ENCODE measurements at regions not wholly inside any gene's neighbourhood (a gene's known extent, or its start where the extent isn't known, plus 50 kb on each side); places are given as distances from the start of the nearest gene placed in this dataset.
A peak's percentile ranks its signal among the peaks of the same experiment; 100 is the strongest.

DNA sequence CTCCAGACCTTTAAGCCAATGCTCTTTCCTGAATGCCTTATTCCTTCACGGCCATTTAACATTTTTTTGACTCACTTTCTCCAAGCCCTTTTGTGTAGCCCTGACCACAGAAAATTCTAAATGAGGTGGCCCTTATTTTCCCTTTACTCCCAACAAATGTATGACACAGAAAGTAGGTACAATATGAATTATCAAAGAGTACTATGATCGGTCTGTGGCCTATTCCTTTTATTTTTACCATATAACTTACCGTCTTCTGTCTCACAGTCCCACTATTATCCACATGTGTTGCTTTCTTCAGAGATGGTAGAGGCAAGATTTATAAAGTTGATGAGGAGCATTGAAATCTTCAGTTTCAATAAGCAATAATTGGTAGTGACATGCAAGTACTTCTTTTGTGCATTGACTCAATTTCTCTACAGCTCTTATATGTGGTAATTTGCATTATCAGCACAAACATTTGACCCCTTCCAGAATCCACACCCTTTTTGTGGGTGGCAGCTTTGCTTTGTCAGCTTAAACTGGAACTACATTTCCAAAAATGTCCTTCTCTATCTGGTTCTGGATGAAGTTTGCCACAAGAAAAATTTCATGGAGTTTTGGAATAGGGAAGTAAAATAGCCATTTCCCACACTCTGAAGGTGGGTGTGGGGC, 143.8 kb upstream of the GADL1 start:
- TF ChIP-seq, protein P1, sequence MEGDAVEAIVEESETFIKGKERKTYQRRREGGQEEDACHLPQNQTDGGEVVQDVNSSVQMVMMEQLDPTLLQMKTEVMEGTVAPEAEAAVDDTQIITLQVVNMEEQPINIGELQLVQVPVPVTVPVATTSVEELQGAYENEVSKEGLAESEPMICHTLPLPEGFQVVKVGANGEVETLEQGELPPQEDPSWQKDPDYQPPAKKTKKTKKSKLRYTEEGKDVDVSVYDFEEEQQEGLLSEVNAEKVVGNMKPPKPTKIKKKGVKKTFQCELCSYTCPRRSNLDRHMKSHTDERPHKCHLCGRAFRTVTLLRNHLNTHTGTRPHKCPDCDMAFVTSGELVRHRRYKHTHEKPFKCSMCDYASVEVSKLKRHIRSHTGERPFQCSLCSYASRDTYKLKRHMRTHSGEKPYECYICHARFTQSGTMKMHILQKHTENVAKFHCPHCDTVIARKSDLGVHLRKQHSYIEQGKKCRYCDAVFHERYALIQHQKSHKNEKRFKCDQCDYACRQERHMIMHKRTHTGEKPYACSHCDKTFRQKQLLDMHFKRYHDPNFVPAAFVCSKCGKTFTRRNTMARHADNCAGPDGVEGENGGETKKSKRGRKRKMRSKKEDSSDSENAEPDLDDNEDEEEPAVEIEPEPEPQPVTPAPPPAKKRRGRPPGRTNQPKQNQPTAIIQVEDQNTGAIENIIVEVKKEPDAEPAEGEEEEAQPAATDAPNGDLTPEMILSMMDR (IDR thresholded peaks at IDR 0.05; ENCODE audit: low read depth, low read length, missing control alignments), result no peak
- no peak overlapping the region for H3K4me3 ChIP-seq (ENCODE audit: low read depth, low read length)
- DNase-seq (ENCODE audit: low read depth), result no peak
- in situ Hi-C loops (cut with HindIII; ENCODE audit: low sequenced_read_pairs), result no loop called here

DNA sequence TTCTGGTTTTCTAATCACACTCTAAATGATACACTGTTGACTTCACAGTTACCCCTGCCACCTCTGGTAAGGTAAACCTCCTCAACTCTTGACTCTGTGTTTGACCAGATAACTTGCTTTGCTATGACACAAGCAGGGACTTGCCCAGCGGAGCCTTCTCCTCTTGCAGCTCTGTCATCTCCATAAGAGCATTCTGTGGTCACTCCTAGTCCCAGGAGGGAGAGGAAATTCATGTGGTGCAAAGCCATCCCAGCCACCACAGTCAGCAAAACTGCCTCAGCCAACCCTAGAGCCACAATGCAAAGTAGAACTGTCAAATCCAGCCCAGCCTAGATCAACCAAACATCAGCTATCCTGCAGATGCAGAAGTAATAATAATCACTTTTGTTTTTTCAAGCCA, 144.7 kb upstream of the GADL1 start:
- DNase-seq (ENCODE audit: low read depth), result no peak
- in situ Hi-C loops (cut with HindIII; ENCODE audit: low sequenced_read_pairs), result no loop called here
- H3K4me3 ChIP-seq (ENCODE audit: low read depth, low read length), result no peak overlapping the region
- TF ChIP-seq, protein P1 (IDR thresholded peaks at IDR 0.05; ENCODE audit: low read depth, low read length, missing control alignments), result no peak

DNA sequence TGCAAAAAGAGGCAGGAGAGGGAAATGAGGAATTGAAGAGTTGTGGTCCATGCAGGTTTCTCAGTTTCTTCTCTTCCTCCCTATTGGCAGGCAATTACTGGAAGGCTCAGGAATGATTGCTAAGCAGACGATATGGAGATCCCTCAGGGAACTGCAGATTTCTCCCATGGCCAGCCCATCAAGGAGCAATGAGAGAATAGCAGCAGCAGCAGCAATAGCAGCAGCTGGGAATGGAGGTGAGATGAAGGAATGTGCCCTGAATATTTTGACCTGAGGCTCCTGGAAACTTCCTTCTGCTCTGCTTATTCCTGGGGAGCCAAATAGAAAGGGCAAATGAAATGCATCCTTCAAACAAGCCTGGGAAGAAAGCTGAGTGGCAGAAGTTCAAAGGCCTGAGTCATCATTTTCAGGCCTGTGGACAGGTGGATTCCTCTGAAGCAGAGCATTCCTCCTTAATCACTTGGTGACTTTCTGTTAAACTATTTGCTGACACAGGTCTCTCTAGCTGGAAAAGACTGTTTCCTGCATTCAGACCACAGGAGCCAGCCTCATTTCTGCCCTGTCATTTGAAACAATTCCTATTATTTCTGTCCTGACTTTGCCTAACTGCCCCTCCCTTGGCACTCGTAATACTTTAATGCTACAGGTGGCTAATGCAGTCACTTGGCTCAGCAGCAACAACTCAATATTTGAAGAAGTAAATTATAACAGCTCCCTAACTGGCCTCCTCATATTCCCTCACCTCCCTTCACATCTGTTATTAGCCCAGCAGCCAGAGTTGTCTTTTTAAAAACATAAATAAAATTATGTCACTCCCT, 146.9 kb upstream of the GADL1 start:
- peak; percentile 88 for DNase-seq (ENCODE audit: low read depth)
- H3K4me3 ChIP-seq (ENCODE audit: low read depth, low read length), result no peak overlapping the region
- in situ Hi-C loops (cut with HindIII; ENCODE audit: low sequenced_read_pairs), result no loop called here
- TF ChIP-seq, protein P1 (IDR thresholded peaks at IDR 0.05; ENCODE audit: low read depth, low read length, missing control alignments), result no peak

DNA sequence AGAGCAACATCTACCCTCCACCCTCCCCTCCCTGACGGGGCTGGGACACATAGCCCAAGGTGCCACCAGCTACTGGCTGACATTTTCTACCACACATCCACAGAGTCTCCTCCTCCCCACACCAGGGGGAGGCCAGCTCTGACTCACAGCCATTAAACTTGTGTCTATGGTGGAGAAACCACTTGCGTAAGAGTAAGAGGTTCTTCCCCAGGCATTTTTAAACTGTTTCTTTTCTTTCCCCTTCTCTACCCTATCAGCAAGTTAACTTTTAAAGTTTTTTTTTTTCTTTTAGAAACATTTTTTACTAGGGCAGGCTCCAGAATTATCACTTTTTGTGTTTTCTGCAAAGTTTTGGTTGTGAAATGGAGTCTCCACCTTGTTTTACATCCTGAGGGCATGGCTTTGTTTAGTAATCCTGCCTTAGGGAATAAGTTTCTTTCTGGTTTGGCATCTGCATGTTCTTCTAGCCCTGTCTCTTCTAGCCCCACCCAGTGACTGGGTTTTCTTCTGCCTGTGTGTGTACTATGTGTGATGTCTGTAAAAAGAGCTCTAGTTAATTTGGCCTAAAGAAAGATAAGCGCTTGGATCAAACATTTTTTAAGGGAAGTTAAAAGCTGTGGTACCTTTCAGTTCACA, 148.8 kb upstream of the GADL1 start:
- H3K4me3 ChIP-seq (ENCODE audit: low read depth, low read length), result no peak overlapping the region
- in situ Hi-C loops (cut with HindIII; ENCODE audit: low sequenced_read_pairs), result no loop called here
- TF ChIP-seq, protein P1 (IDR thresholded peaks at IDR 0.05; ENCODE audit: low read depth, low read length, missing control alignments), result no peak

DNA sequence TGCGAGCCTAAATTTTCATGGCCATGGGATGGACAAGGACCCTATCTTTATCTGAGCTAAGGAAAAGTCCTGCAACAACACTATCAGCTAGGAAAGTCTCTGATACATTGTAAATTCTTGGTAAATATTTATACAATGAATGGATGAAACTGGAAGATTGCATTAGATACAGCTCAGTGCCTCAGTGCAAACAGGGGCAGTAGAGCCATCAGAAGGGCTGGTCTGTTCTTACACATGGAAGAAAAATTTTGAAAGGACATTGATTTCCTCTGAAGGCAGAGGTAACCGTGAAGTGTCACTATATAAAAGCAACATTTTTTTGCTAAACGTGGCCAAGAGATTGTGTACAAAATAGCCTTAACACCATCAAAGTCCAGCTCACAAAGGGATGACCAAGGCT, 153.2 kb upstream of the GADL1 start:
- DNase-seq (ENCODE audit: low read depth), result no peak
- in situ Hi-C loops (cut with HindIII; ENCODE audit: low sequenced_read_pairs), result no loop called here
- H3K4me3 ChIP-seq (ENCODE audit: low read depth, low read length), result no peak overlapping the region
- TF ChIP-seq, protein P1 (IDR thresholded peaks at IDR 0.05; ENCODE audit: low read depth, low read length, missing control alignments), result no peak

More for the DNA sequence above, 148.8 kb upstream of the GADL1 start:
- DNase-seq (ENCODE audit: low read depth), result no peak

DNA sequence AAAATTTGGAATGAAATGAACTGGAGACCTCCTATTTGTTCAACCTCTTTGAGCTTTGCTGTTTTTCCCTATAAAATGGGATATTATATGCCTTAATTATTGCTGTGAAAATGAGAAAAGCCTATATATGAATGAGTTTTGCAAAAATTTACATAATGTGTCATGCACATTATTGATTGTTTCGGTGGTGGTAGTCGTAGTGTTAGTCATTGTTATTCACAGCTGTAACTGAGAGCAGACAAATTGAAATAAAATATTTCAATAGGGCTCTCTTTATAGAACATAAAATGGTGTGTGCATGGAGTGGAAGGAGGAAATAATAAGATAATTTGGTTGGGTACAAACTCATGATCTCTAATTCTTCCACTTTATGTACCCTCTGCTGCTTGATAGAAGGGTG, 153.7 kb upstream of the GADL1 start:
- no peak for DNase-seq (ENCODE audit: low read depth)
- TF ChIP-seq, protein P1 (IDR thresholded peaks at IDR 0.05; ENCODE audit: low read depth, low read length, missing control alignments), result no peak
- in situ Hi-C loops (cut with HindIII; ENCODE audit: low sequenced_read_pairs), result no loop called here
- no peak overlapping the region for H3K4me3 ChIP-seq (ENCODE audit: low read depth, low read length)

All from astrocyte of the cerebellum (primary cell).